ENCODE measurements at regions not wholly inside any gene's neighbourhood (a gene's known extent, or its start where the extent isn't known, plus 50 kb on each side); places are given as distances from the start of the nearest gene placed in this dataset.

- TF ChIP-seq CTCF (IDR thresholded peaks at IDR 0.05; ENCODE audit: insufficient read depth, low read length, poor library complexity, severe bottlenecking) (no peak), EZH2phosphoT487 (conservative IDR thresholded peaks at IDR 0.05; ENCODE audit: low read length) (no peak)
- no peak overlapping the region for H3K4me3 ChIP-seq (ENCODE audit: insufficient read depth, low read length, poor library complexity, severe bottlenecking)
- H3K27me3 ChIP-seq (ENCODE audit: low read length): no peaks in the 10 kb centered on the region
- no peaks in the 10 kb centered on the region for H3F3A ChIP-seq (ENCODE audit: insufficient read depth)
- no peaks in the 10 kb centered on the region for H3K36me3 ChIP-seq (ENCODE audit: low read length)
- no peaks in the 10 kb centered on the region for H3K9me2 ChIP-seq (replicated peaks; ENCODE audit: insufficient read depth, low read length)
- no peak overlapping the region for H3K9ac ChIP-seq (ENCODE audit: low read length)
- H4K20me1 ChIP-seq (ENCODE audit: low read depth, low read length): no peaks in the 10 kb centered on the region
- H3K79me2 ChIP-seq (ENCODE audit: insufficient read depth, low read length): no peaks in the 10 kb centered on the region
- H3K4me2 ChIP-seq (ENCODE audit: low read depth, low read length, poor library complexity, severe bottlenecking): no peak overlapping the region
- no peaks in the 10 kb centered on the region for H3K9me3 ChIP-seq (ENCODE audit: insufficient read depth, low read length)
- no peak overlapping the region for H3K27ac ChIP-seq (ENCODE audit: low read depth, low read length)
- no peak overlapping the region for H2AFZ ChIP-seq (ENCODE audit: low read depth, low read length, severe bottlenecking)
These were observed 391.8 kb upstream of the DCN start for GRCh38 chr12:91574391-91574790.

- Histone ChIP-seq H3K4me2 (ENCODE audit: low read depth, low read length, poor library complexity, severe bottlenecking) (no peak overlapping the region), H3K79me2 (ENCODE audit: insufficient read depth, low read length) (no peaks in the 10 kb centered on the region), H3K4me3 (ENCODE audit: insufficient read depth, low read length, poor library complexity, severe bottlenecking) (no peak overlapping the region), H3K36me3 (ENCODE audit: low read length) (no peaks in the 10 kb centered on the region), H3K9me3 (ENCODE audit: insufficient read depth, low read length) (no peaks in the 10 kb centered on the region), H3K9ac (ENCODE audit: low read length) (no peak overlapping the region), H2AFZ (ENCODE audit: low read depth, low read length, severe bottlenecking) (no peak overlapping the region), H3K9me2 (replicated peaks; ENCODE audit: insufficient read depth, low read length) (no peaks in the 10 kb centered on the region), H3F3A (ENCODE audit: insufficient read depth) (no peaks in the 10 kb centered on the region), H3K27ac (ENCODE audit: low read depth, low read length) (no peak overlapping the region), H3K27me3 (ENCODE audit: low read length) (no peaks in the 10 kb centered on the region), H4K20me1 (ENCODE audit: low read depth, low read length) (no peaks in the 10 kb centered on the region)
- TF ChIP-seq EZH2phosphoT487 (conservative IDR thresholded peaks at IDR 0.05; ENCODE audit: low read length) (no peak), CTCF (IDR thresholded peaks at IDR 0.05; ENCODE audit: insufficient read depth, low read length, poor library complexity, severe bottlenecking) (no peak)
These were observed 390.3 kb upstream of the DCN start for GRCh38 chr12:91572869-91573268.

GRCh38 chr12:91567100-91567485, 384.5 kb upstream of the DCN start:
- Histone ChIP-seq H3K27ac (ENCODE audit: low read depth, low read length) (no peak overlapping the region), H3K79me2 (ENCODE audit: insufficient read depth, low read length) (no peaks in the 10 kb centered on the region), H2AFZ (ENCODE audit: low read depth, low read length, severe bottlenecking) (no peak overlapping the region), H3K27me3 (ENCODE audit: low read length) (no peaks in the 10 kb centered on the region), H3K36me3 (ENCODE audit: low read length) (no peaks in the 10 kb centered on the region), H3K9ac (ENCODE audit: low read length) (no peak overlapping the region), H4K20me1 (ENCODE audit: low read depth, low read length) (no peaks in the 10 kb centered on the region), H3K9me3 (ENCODE audit: insufficient read depth, low read length) (no peaks in the 10 kb centered on the region), H3K4me3 (ENCODE audit: insufficient read depth, low read length, poor library complexity, severe bottlenecking) (no peak overlapping the region), H3K4me2 (ENCODE audit: low read depth, low read length, poor library complexity, severe bottlenecking) (no peak overlapping the region), H3K9me2 (replicated peaks; ENCODE audit: insufficient read depth, low read length) (no peaks in the 10 kb centered on the region), H3F3A (ENCODE audit: insufficient read depth) (no peaks in the 10 kb centered on the region)
- TF ChIP-seq EZH2phosphoT487 (conservative IDR thresholded peaks at IDR 0.05; ENCODE audit: low read length) (no peak), CTCF (IDR thresholded peaks at IDR 0.05; ENCODE audit: insufficient read depth, low read length, poor library complexity, severe bottlenecking) (no peak)

Measured in SU-DHL-6 (cell line).